ENCODE measurements at regions not wholly inside any gene's neighbourhood (a gene's known extent, or its start where the extent isn't known, plus 50 kb on each side); places are given as distances from the start of the nearest gene placed in this dataset.
"Not testable (repeated sequence)": the region's sequence is repeated elsewhere in the genome, so short reads cannot be mapped to it uniquely, and the experiment has no call there.

- TF ChIP-seq, protein P1, sequence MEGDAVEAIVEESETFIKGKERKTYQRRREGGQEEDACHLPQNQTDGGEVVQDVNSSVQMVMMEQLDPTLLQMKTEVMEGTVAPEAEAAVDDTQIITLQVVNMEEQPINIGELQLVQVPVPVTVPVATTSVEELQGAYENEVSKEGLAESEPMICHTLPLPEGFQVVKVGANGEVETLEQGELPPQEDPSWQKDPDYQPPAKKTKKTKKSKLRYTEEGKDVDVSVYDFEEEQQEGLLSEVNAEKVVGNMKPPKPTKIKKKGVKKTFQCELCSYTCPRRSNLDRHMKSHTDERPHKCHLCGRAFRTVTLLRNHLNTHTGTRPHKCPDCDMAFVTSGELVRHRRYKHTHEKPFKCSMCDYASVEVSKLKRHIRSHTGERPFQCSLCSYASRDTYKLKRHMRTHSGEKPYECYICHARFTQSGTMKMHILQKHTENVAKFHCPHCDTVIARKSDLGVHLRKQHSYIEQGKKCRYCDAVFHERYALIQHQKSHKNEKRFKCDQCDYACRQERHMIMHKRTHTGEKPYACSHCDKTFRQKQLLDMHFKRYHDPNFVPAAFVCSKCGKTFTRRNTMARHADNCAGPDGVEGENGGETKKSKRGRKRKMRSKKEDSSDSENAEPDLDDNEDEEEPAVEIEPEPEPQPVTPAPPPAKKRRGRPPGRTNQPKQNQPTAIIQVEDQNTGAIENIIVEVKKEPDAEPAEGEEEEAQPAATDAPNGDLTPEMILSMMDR (IDR thresholded peaks at IDR 0.05; ENCODE audit: unreplicated experiment) = no peak
- H3K4me1 Mint-ChIP-seq (ENCODE audit: low read depth, unreplicated experiment) = peaks cover 42% of the 10 kb centered on the region
- CTCF ChIA-PET = interaction anchor here (0.6 to 0.8 kb wide), 2 partner anchors 11 to 377 kb away, joined by 3 read pairs; no protein-coding TSS in a partner anchor
- H3K27me3 Mint-ChIP-seq (ENCODE audit: unreplicated experiment) = no peaks in the 10 kb centered on the region
- H3K4me3 Mint-ChIP-seq (ENCODE audit: low read depth, unreplicated experiment) = no peak overlapping the region
- intact Hi-C loops (cut with micrococcal nuclease; ENCODE audit: unreplicated experiment) = no loop called here
- DNase-seq = no peak
- no TSS peak for BruUV-seq (replicated peaks)
- H3K27ac Mint-ChIP-seq (ENCODE audit: unreplicated experiment) = peak overlapping the region; percentile 71
- peaks cover 5% of the 10 kb centered on the region for H3K9me3 Mint-ChIP-seq (ENCODE audit: low read depth, unreplicated experiment)
- H3K36me3 Mint-ChIP-seq (ENCODE audit: insufficient read depth, unreplicated experiment) = peaks cover 6% of the 10 kb centered on the region
Observed at GRCh38 chr20:53773792-53774401, 180.3 kb upstream of the ZNF217 start.

- CTCF ChIA-PET = interaction anchor here (0.8 kb wide), 1 partner anchor 12 kb away, joined by 3 read pairs; no protein-coding TSS in a partner anchor
- Mint-ChIP-seq H3K27ac (ENCODE audit: unreplicated experiment) (peak overlapping the region; percentile 71), H3K4me1 (ENCODE audit: low read depth, unreplicated experiment) (peaks cover 48% of the 10 kb centered on the region)
- BruUV-seq (replicated peaks); H3K9me3 Mint-ChIP-seq (ENCODE audit: low read depth, unreplicated experiment); H3K4me3 Mint-ChIP-seq (ENCODE audit: low read depth, unreplicated experiment); H3K27me3 Mint-ChIP-seq (ENCODE audit: unreplicated experiment); DNase-seq; H3K36me3 Mint-ChIP-seq (ENCODE audit: insufficient read depth, unreplicated experiment); intact Hi-C loops (cut with micrococcal nuclease; ENCODE audit: unreplicated experiment): not testable (repeated sequence)
Observed at GRCh38 chr20:53773066-53773791, 179.6 kb upstream of the ZNF217 start.

GRCh38 chr20:53769041-53769440, 175.4 kb upstream of the ZNF217 start:
- no peak overlapping the region for H3K27ac Mint-ChIP-seq (ENCODE audit: unreplicated experiment)
- no peak overlapping the region for H3K4me3 Mint-ChIP-seq (ENCODE audit: low read depth, unreplicated experiment)
- TF ChIP-seq, protein P1 (IDR thresholded peaks at IDR 0.05; ENCODE audit: unreplicated experiment) = no peak
- DNase-seq = no peak
- H3K36me3 Mint-ChIP-seq (ENCODE audit: insufficient read depth, unreplicated experiment) = peaks cover 1% of the 10 kb centered on the region
- CTCF ChIA-PET = interaction anchor here (0.7 to 0.9 kb wide), 2 partner anchors 114 to 336 kb away, joined by 3 read pairs; no protein-coding TSS in a partner anchor
- peaks cover 45% of the 10 kb centered on the region for H3K4me1 Mint-ChIP-seq (ENCODE audit: low read depth, unreplicated experiment)
- intact Hi-C loops (cut with micrococcal nuclease; ENCODE audit: unreplicated experiment) = no loop called here
- no peaks in the 10 kb centered on the region for H3K9me3 Mint-ChIP-seq (ENCODE audit: low read depth, unreplicated experiment)
- H3K27me3 Mint-ChIP-seq (ENCODE audit: unreplicated experiment) = no peaks in the 10 kb centered on the region
- BruUV-seq (replicated peaks) = no TSS peak

- no peaks in the 10 kb centered on the region for H3K36me3 Mint-ChIP-seq (ENCODE audit: insufficient read depth, unreplicated experiment)
- DNase-seq = no peak
- H3K27ac Mint-ChIP-seq (ENCODE audit: unreplicated experiment) = no peak overlapping the region
- CTCF ChIA-PET = no interaction called here
- intact Hi-C loops (cut with micrococcal nuclease; ENCODE audit: unreplicated experiment) = no loop called here
- H3K4me1 Mint-ChIP-seq (ENCODE audit: low read depth, unreplicated experiment) = peaks cover 45% of the 10 kb centered on the region
- no peaks in the 10 kb centered on the region for H3K27me3 Mint-ChIP-seq (ENCODE audit: unreplicated experiment)
- no peak overlapping the region for H3K4me3 Mint-ChIP-seq (ENCODE audit: low read depth, unreplicated experiment)
- no peaks in the 10 kb centered on the region for H3K9me3 Mint-ChIP-seq (ENCODE audit: low read depth, unreplicated experiment)
- no TSS peak for BruUV-seq (replicated peaks)
- TF ChIP-seq, protein P1 (IDR thresholded peaks at IDR 0.05; ENCODE audit: unreplicated experiment) = no peak
Observed at GRCh38 chr20:53768329-53768728, 174.7 kb upstream of the ZNF217 start.

Data from Calu3 (cell line).